Activated CD4-positive, alpha-beta T cell treated with anti-CD3 and anti-CD28 coated beads, Interleukin-2, Interleukin-6, amounts not matched to agents 100 ng/mL and 50 ng/mL, durations not matched to agents 16 hours and 8 hours (primary cell): ENCODE measurements at regions not wholly inside any gene's neighbourhood (a gene's known extent, or its start where the extent isn't known, plus 50 kb on each side); places are given as distances from the start of the nearest gene placed in this dataset.

Experiments
- DNase-seq: peaks from one replicate; pipeline ENCODE4 v3.0.0-alpha.2; 2020

GRCh38 chr14:104344818-104345620, 206.6 kb downstream of the KIF26A start:
- no peak for DNase-seq

GRCh38 chr14:104345621-104346462, 207.5 kb downstream of the KIF26A start:
- no peak for DNase-seq

GRCh38 chr14:104346608-104347007, 208.2 kb downstream of the KIF26A start:
- DNase-seq = no peak

GRCh38 chr14:104348741-104349140, 210.4 kb downstream of the KIF26A start:
- no peak for DNase-seq

GRCh38 chr14:104349950-104350349, 211.6 kb downstream of the KIF26A start:
- DNase-seq = no peak

GRCh38 chr14:104350463-104351185, 212.2 kb downstream of the KIF26A start:
- DNase-seq = no peak

GRCh38 chr14:104351849-104352492, 213.6 kb downstream of the KIF26A start:
- no peak for DNase-seq

GRCh38 chr14:104352493-104353220, 214.3 kb downstream of the KIF26A start:
- DNase-seq = no peak

- DNase-seq = no peak
These were observed 215.0 kb downstream of the KIF26A start for GRCh38 chr14:104353221-104353920.

GRCh38 chr14:104353921-104354701, 215.7 kb downstream of the KIF26A start:
- no peak for DNase-seq

- no peak for DNase-seq
These were observed 217.0 kb downstream of the KIF26A start for GRCh38 chr14:104355101-104356019.

GRCh38 chr14:104356020-104356737, 217.8 kb downstream of the KIF26A start:
- no peak for DNase-seq

GRCh38 chr14:104356738-104357688, 218.6 kb downstream of the KIF26A start:
- no peak for DNase-seq

- no peak for DNase-seq
These were observed 219.5 kb downstream of the KIF26A start for GRCh38 chr14:104357689-104358527.

- no peak for DNase-seq
These were observed 220.3 kb downstream of the KIF26A start for GRCh38 chr14:104358528-104359300.
